Left lobe of liver (tissue), 2 donors: ENCODE measurements at regions not wholly inside any gene's neighbourhood (a gene's known extent, or its start where the extent isn't known, plus 50 kb on each side); places are given as distances from the start of the nearest gene placed in this dataset.

Source experiments
- ATAC-seq: fragments of 200-7000 bp; cut with Tn5 transposase; one replicate; pipeline ENCODE4 v1.9.1; 2020; ENCODE audit warnings: mild to moderate bottlenecking, moderate library complexity
- DNase-seq: peaks from one replicate; pipeline ENCODE4 v3.0.0-alpha.2; 2020; ENCODE audit warnings: low spot score
- donor health status: DM: no; HTN: no; CAD: no; lungs with moderate emphysema.
- donor health status: DM: no; HTN: yes; CAD: no.

GRCh38 chr1:170219163-170219562, 73.4 kb downstream of the NTMT2 start:
- no peak for ATAC-seq
- DNase-seq, result no peak

DNA sequence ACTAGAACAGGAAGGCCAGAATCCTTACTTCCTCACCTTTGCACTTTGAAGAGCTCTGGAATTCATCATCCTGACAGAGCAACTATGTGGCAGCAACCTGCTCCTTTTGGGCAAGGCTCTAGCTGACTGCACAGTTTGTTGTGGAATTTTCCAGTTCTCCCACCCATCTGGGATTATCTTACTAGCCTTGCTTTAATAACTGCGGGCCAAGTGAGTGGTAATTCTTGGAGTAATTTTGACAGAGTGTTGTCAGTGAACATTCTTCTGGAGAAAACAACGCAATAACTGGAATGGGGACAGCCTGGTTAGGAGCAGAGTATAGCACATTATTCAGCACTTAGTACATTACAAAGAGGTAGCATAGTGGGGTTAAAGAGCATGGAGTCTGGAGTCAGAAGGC, 75.3 kb downstream of the NTMT2 start:
- DNase-seq, result no peak

GRCh38 chr1:170221495-170221894, 75.7 kb downstream of the NTMT2 start:
- DNase-seq (no peak), ATAC-seq (no peak)

More for the DNA sequence above, 75.3 kb downstream of the NTMT2 start:
- ATAC-seq, result no peak

DNA sequence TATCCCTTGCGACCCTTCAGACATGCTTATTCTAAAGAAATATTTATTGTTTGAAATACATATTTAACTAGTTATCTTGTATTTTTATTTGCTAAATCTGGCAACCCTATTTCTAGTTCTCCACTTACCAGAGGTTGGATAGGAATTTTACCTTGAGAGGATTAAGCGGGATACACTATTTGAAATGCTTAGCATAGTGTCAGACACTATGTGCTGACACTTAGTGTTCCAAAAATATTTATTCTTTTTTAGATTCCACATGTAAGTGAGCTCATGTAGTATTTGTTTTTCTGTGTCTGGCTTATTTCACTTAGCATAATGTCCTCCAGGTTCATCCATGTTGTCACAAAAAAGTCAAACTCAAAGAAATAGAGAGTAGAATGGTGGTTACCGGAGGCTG, 78.7 kb downstream of the NTMT2 start:
- DNase-seq (no peak), ATAC-seq (no peak)

- ATAC-seq, result no peak
- DNase-seq, result no peak
Measured at GRCh38 chr1:170225781-170226530, 80.2 kb downstream of the NTMT2 start.

DNA sequence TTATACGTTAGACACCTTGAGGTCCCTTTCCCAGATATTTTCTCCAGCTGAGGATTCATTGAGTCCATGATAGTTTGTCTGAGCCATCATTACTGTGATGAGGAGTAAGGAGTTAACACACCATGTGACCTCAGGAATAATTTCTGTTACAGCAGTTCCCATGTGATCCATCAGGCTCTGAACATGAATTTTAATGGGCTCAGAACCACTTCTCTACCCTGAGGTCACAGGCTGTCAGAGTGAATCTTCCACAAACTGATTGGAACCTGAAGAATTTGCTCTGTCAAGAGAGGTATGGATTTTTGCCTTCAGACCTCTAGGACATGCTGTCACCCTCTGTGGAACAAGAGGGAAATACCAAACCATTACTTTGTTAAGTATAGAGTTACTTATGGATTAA, 81.0 kb downstream of the NTMT2 start:
- DNase-seq (no peak), ATAC-seq (no peak)

DNA sequence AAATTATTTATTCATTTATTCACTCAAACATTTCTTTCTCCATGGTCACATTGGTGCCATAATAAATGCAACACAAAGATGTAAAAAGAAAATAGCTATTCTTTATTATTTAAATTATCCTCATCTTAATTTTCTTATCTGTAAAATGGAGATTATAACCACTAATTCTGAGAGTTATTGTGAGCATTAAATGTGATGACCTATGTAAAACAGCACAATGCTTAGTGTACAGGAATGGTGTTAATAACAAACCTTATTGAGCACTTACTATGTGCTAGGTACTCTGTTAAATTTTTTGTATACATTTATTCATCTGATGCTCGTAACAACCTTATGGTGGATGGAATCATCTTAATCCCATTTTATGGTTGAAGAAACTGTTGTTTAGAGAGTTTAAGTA, 84.6 kb downstream of the NTMT2 start:
- DNase-seq (no peak), ATAC-seq (no peak)

- ATAC-seq, result peak; percentile 44
- DNase-seq, result no peak
Measured at GRCh38 chr1:170231662-170232061, 85.9 kb downstream of the NTMT2 start.

- no peak for DNase-seq
- ATAC-seq, result peak; percentile 55
Measured at GRCh38 chr1:170238704-170239391, 93.1 kb downstream of the NTMT2 start.

- no peak for ATAC-seq
- no peak for DNase-seq
Measured at GRCh38 chr1:170239445-170239844, 93.7 kb downstream of the NTMT2 start.

DNA sequence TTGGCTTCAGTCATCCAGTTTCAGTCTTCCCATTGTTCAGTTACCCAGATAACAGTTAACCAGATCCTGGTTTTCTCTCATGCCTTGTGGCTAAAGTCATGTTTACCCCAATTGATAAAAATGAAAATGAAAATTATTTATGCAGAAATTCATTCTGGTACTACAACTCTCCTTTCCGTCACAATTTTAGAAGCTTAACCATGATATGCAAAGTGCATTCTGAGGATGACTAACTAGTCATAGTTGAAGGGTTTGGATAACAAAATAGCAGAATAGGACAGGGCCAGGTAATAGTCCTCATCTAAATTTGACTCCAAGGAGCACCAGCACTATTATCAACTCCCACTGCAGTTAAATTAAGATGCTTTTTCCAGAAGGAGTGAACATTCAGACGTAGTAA, 94.7 kb downstream of the NTMT2 start:
- no peak for ATAC-seq
- DNase-seq, result no peak

DNA sequence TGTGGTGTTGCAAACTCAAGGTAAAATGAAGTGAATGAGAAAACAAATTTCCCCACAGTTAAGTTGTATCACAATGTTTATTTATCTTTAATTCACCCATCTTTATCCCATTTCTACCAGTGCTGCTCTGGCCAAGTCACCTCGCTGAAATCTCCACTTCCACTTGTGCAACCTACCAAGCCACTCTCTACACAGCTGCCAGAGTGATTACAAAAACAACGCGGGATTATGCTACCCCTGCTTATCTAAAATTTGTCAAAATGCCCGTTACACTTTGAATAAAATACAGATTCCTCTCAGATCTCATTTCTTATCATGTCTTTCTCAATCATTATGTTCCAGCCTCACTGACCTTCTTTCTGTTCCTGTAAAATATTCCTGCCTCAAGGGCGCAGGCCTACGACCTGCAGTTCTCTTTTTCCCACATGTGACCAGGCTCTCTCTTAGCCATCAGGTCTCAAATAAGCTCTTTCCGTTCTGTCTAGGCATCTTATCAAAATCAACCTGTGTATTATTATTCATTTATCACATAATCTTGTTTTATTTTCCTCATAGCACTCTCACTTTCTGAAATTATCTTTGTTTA, 95.6 kb downstream of the NTMT2 start:
- DNase-seq (no peak), ATAC-seq (peak; percentile 60)

GRCh38 chr1:170247751-170248521, 102.2 kb downstream of the NTMT2 start:
- ATAC-seq (no peak), DNase-seq (no peak)

DNA sequence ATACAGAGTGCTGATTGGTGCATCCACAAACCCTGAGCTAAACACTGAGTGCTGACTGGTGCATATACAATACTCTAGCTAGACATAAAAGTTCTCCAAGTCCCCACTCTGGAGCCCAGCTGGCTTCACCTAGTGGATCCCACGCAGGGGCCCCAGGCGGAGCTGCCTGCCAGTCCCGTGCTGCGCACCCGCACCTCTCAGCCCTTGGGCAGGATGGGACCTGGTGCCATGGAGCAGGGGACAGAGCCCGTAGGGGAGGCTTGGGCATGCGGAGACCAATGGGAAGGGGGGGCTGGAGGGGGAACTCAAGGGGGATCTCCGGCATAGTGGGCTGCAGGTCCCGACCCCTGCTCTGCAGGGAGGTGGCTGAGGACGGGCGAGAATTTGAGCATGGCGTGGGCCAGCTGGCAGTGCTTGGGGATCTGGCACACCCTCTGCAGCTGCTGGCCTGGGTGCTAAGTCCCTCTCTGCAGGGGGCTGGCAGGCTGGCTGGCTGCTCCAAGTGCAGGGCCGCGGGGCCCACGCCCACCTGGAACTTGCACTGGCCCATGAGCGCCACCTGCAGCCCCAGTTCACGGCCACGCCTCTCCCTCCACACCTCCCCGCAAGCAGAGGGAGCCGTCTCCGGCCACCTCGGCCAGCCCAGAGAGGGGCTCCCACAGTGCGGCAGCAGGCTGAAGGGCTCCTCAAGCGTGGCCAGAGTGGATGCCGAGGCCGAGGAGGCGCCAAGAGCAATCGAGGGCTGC, 104.9 kb downstream of the NTMT2 start:
- no peak for DNase-seq
- ATAC-seq, result no peak

- DNase-seq (no peak), ATAC-seq (no peak)
Measured at GRCh38 chr1:170252851-170253579, 107.3 kb downstream of the NTMT2 start.

DNA sequence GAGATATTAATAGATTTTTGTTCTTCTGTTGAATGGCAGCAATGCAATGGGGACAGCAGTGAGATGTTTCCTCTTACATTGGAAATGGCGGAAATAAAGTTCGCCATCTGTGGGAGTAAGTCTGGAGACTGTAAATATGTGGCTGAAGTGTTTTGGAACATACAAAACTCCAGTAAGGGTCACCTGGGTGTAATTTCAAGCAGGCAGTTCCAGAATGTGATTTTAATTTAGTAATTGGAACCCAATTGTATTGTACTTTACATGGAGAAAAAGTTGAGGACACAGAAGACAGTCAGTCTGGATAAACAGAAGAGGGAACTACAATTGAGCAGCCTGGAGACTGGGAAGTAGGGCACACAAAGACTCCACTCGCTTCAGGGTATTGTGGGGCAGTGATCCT, 108.6 kb downstream of the NTMT2 start:
- no peak for ATAC-seq
- DNase-seq, result no peak

DNA sequence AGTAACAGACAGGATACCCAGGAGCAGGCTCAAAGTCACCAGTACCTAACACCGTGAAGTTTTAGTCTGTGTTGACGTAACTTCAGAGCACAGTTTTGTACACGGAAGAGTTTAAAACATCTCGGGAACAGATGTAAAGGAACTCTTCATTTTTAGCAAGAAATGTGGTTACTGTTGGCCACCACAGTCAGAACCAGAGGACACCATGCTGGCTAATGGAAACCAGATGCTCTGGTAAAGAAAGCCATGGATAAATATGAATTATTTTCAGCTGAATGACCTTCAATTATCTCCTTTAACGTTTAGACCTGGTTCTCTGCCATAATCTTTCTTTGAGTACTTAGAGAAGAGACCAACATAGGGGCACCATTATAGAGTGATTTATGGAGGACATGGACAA, 115.9 kb downstream of the NTMT2 start:
- ATAC-seq, result no peak
- no peak for DNase-seq

DNA sequence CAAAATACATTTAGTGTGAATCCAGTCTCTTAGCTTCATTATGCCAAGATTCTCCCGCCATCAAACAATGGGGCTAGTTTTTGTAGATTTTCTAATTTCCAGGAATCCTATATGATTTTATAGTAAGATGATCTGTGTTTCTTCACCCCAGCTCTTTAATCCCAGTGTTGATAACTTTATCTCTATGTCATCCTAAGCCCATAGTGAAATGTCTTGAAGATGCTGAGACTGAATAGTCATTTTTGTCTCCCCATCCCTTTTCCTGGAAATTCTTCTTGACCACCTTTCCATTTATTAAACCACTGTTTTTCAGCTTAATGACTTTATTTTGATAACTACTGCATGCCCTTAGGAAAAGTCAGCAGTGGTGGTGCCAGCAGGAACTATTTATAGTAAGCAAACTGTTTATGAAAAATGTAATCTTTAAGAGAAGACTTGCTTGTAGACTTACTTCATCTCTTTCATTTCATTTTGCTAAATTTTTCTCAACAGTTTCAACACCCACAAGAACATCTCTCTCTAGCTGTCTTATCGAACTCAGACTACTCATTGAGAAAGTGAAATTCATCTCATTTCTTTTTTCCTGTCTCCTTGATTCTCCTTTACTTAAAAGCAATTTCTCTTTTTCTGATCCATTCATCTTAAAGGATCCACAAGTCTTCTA, 116.6 kb downstream of the NTMT2 start:
- ATAC-seq (no peak), DNase-seq (no peak)

GRCh38 chr1:170265234-170265633, 119.5 kb downstream of the NTMT2 start:
- ATAC-seq (no peak), DNase-seq (no peak)

- DNase-seq (no peak), ATAC-seq (no peak)
Measured at GRCh38 chr1:170267317-170267716, 121.6 kb downstream of the NTMT2 start.
